CD4-positive, alpha-beta T cell treated with Interleukin-15 for 4 hours (primary cell): ENCODE measurements at regions not wholly inside any gene's neighbourhood (a gene's known extent, or its start where the extent isn't known, plus 50 kb on each side); places are given as distances from the start of the nearest gene placed in this dataset.
"Not testable (repeated sequence)": the region's sequence is repeated elsewhere in the genome, so short reads cannot be mapped to it uniquely, and the experiment has no call there.

Experiments used
- DNase-seq: peaks from one replicate; pipeline ENCODE4 v3.0.0-alpha.2; 2020; ENCODE audit warnings: low spot score

- not testable (repeated sequence) for DNase-seq
Measured at GRCh38 chr9:61817127-61817705, 627.4 kb downstream of the SPATA31A7 start.

DNA sequence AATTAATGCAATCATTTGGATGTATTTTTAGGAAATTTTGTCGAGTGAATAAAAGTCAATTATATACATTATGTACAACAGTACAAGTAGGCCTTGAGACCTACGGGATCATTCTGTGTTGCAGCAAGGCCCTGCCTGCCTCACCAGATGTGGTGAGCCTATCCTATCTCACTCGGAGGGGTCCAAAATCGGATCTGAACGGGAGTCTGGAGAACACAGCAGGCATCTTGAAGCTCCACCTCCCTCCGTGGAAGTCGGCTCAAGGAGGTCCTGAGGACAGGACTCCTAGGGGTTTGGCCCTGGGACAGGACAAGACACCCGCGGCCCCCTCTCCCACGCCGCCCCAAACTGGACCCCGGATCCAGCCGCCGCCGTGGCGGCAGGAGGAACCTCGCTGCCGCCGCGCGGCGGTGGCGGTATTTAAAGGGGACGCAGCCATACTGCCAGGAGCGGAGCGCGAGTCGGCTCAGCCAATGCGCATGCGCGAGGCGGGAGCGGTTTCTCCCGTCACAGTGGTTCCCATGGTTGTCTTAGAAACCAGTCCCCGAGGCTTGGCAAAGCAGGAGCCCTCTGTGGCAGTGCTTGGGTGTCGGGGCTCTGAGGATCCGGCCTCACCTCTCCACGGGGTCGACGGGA, 663.9 kb downstream of the SPATA31A7 start:
- peak; percentile 90 for DNase-seq

- DNase-seq, result not testable (repeated sequence)
Measured at GRCh38 chr9:61854260-61854640, 664.4 kb downstream of the SPATA31A7 start.

- not testable (repeated sequence) for DNase-seq
Measured at GRCh38 chr9:61856283-61856682, 666.4 kb downstream of the SPATA31A7 start.

DNA sequence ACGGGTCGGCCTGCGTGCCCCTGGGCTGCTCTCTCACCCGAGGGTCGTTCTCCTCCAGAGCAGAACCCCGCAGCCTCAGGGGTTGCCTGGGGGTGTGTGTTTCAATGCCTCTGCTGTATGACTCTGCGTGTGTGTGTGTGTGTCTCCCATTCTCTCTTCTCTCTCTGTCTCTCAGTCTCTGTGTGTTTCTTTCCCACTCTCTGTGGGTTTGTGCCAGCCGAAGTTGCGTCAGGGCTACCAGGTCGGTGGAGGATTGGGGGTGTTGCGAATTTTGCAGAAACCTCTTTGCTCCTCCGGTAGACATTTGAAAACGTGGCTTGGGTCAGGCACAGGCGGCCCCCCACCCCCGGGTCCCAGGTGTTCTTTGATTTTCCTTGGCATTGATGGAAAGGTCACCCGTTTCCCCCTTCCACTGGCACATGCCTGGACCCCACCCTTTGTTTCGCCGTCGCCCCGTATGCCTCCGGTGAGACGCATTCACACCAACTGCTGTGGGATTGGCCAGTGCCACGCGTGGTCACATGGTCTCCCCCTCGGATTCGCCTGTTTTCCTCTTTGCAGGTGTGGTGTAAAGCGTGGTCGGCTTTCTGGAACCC, 667.1 kb downstream of the SPATA31A7 start:
- DNase-seq, result not testable (repeated sequence)

DNA sequence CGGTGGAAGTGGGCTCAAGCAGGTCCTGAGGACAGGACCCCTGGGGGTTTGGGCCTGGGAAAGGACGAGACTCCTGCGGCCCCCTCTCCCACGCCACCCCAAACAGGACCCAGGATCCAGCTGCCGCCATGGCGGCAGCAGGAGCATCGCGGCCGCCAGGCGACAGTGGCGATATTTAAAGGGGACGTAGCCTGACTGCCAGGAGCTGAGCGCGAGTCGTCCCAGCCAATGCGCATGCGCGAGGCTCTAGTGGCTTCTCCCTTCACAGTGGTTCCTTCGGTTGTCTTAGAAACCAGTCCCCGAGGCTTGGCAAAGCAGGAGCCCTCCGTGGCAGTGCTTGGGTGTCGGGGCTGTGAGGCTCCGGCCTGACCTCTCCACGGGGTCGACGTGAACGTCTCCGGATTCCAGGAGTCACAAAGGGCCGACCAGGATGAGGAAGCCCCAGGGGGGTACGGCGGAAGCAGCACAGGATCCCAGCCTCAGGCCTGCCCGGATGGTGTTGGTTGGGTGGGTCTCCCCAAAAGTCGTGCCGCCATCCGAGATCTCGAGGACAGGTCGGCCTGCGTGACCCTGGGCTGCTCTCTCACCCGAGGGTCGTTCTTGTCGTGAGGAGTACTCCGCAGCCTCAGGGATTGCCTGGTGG, 668.0 kb downstream of the SPATA31A7 start:
- not testable (repeated sequence) for DNase-seq

DNA sequence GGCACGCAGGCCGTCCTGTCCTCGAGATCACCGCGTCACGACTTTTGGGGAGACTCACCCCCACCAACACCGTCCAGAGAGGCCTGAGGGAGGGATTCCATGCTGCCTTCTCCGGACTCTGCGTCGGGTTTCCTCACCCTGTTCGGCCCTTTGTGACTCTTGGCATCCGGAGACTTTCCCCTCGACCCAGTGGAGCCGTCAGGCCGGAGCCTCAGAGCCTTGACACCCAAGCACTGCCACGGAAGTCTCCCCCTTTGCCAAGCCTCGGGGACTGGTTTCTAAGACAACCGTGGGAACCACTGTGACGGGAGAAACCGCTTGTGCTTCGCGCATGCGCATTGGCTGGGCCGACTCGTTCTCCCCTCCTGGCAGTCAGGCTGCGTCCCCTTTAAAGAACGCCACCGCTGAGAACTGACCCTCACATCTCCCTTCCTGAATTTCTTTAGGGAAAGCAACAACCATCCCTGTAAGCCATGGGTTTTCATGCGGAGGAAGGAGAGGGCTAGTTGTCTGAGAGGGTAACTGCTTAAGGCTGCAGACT, 672.7 kb downstream of the SPATA31A7 start:
- DNase-seq, result peak; percentile 60

DNA sequence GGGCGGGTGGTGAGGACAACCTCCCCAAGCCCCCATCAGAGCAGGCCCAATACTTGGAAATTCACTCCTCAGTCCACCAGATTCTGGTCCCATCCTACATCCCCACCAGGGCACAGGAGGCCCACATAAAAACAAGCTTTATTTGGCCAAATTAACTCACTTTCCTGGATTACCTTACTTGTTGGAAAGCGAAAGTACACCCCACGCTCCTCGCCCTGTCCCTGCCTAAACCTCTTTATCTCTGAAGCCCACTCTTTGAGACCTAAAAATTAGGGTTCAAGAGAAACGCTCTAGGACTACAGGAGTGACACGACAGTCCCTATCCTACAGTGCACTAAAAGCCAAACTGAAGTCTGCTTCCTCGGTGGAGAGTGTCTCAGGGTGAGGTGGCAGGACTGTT, 674.6 kb downstream of the SPATA31A7 start:
- DNase-seq, result not testable (repeated sequence)

- not testable (repeated sequence) for DNase-seq
Measured at GRCh38 chr9:61868965-61869364, 679.1 kb downstream of the SPATA31A7 start.

GRCh38 chr9:61872329-61872728, 682.5 kb downstream of the SPATA31A7 start:
- DNase-seq, result not testable (repeated sequence)
